Skeletal muscle satellite cell (primary cell): ENCODE measurements at regions not wholly inside any gene's neighbourhood (a gene's known extent, or its start where the extent isn't known, plus 50 kb on each side); places are given as distances from the start of the nearest gene placed in this dataset.
"Not testable (repeated sequence)": the region's sequence is repeated elsewhere in the genome, so short reads cannot be mapped to it uniquely, and the experiment has no call there.

Source experiments
- H3K27me3 ChIP-seq: 2 replicates; pipeline ENCODE4 v1.7.0; 2013; ENCODE audit warnings: low read length; ENCODE audit not compliant: control insufficient read depth, insufficient read depth
- H3K36me3 ChIP-seq: 2 replicates; pipeline ENCODE4 v1.7.0; 2013; ENCODE audit warnings: mild to moderate bottlenecking, control low read depth, low read length; ENCODE audit not compliant: insufficient read depth
- H3K4me1 ChIP-seq: 2 replicates; pipeline ENCODE4 v1.7.0; 2013; ENCODE audit warnings: low read length; ENCODE audit not compliant: control insufficient read depth, insufficient read depth
- H3K4me2 ChIP-seq: 2 replicates; pipeline ENCODE4 v1.7.0; 2013; ENCODE audit warnings: mild to moderate bottlenecking, low read length
- H3K4me3 ChIP-seq: 2 replicates; pipeline ENCODE4 v1.7.0; 2013; ENCODE audit warnings: low read length
- H3K9ac ChIP-seq: 2 replicates; pipeline ENCODE4 v1.7.0; 2013; ENCODE audit warnings: mild to moderate bottlenecking, low read depth, low read length, moderate library complexity
- H3K9me3 ChIP-seq: replicated peaks from 2 replicates; pipeline ENCODE4 v1.7.0; 2013; ENCODE audit warnings: mild to moderate bottlenecking, control low read depth, low read length

- H3K4me1 ChIP-seq: no peaks in the 10 kb centered on the region
- no peak overlapping the region for H3K9ac ChIP-seq
- no peaks in the 10 kb centered on the region for H3K27me3 ChIP-seq
- no peaks in the 10 kb centered on the region for H3K36me3 ChIP-seq
- H3K9me3 ChIP-seq: no peaks in the 10 kb centered on the region
- H3K4me3 ChIP-seq: no peak overlapping the region
- H3K4me2 ChIP-seq: no peak overlapping the region
Measured at GRCh38 chr11:82458761-82459160, 274.9 kb downstream of the FAM181B start.

- Histone ChIP-seq H3K36me3 (no peaks in the 10 kb centered on the region), H3K4me1 (no peaks in the 10 kb centered on the region), H3K4me2 (no peak overlapping the region), H3K9me3 (no peaks in the 10 kb centered on the region), H3K4me3 (no peak overlapping the region), H3K27me3 (no peaks in the 10 kb centered on the region), H3K9ac (no peak overlapping the region)
Measured at GRCh38 chr11:82458147-82458546, 275.5 kb downstream of the FAM181B start.

- no peak overlapping the region for H3K9ac ChIP-seq
- H3K4me1 ChIP-seq: no peaks in the 10 kb centered on the region
- H3K4me3 ChIP-seq: no peak overlapping the region
- H3K4me2 ChIP-seq: no peak overlapping the region
- peaks cover 4% of the 10 kb centered on the region for H3K9me3 ChIP-seq
- H3K27me3 ChIP-seq: no peaks in the 10 kb centered on the region
- H3K36me3 ChIP-seq: no peaks in the 10 kb centered on the region
Measured at GRCh38 chr11:82450996-82451395, 282.7 kb downstream of the FAM181B start.

GRCh38 chr11:82406611-82407010 lies 327.1 kb downstream of the FAM181B start:
- no peaks in the 10 kb centered on the region for H3K4me1 ChIP-seq

GRCh38 chr11:82405421-82405820 lies 328.2 kb downstream of the FAM181B start:
- no peak overlapping the region for H3K4me2 ChIP-seq
- H3K9ac ChIP-seq: no peak overlapping the region
- no peaks in the 10 kb centered on the region for H3K36me3 ChIP-seq
- H3K4me1 ChIP-seq: no peaks in the 10 kb centered on the region
- no peak overlapping the region for H3K4me3 ChIP-seq
- no peaks in the 10 kb centered on the region for H3K27me3 ChIP-seq
- no peaks in the 10 kb centered on the region for H3K9me3 ChIP-seq

More at GRCh38 chr11:82406611-82407010, 327.1 kb downstream of the FAM181B start:
- Histone ChIP-seq H3K27me3 (no peaks in the 10 kb centered on the region), H3K9me3 (no peaks in the 10 kb centered on the region), H3K4me3 (no peak overlapping the region), H3K36me3 (no peaks in the 10 kb centered on the region), H3K4me2 (no peak overlapping the region), H3K9ac (no peak overlapping the region)

- H3K27me3 ChIP-seq: no peaks in the 10 kb centered on the region
- H3K36me3 ChIP-seq: no peaks in the 10 kb centered on the region
- H3K4me3 ChIP-seq: no peak overlapping the region
- no peaks in the 10 kb centered on the region for H3K9me3 ChIP-seq
- H3K4me1 ChIP-seq: no peaks in the 10 kb centered on the region
- H3K4me2 ChIP-seq: no peak overlapping the region
- H3K9ac ChIP-seq: no peak overlapping the region
Measured at GRCh38 chr11:82404981-82405380, 328.7 kb downstream of the FAM181B start.

- Histone ChIP-seq H3K9me3 (no peaks in the 10 kb centered on the region), H3K9ac (no peak overlapping the region), H3K27me3 (no peaks in the 10 kb centered on the region), H3K4me3 (no peak overlapping the region), H3K4me2 (no peak overlapping the region), H3K36me3 (no peaks in the 10 kb centered on the region), H3K4me1 (no peaks in the 10 kb centered on the region)
Measured at GRCh38 chr11:82403640-82404305, 329.9 kb downstream of the FAM181B start.

GRCh38 chr11:82398300-82398815 lies 335.3 kb downstream of the FAM181B start:
- Histone ChIP-seq H3K27me3 (no peaks in the 10 kb centered on the region), H3K4me1 (no peaks in the 10 kb centered on the region), H3K36me3 (no peaks in the 10 kb centered on the region), H3K9me3 (peaks cover 4% of the 10 kb centered on the region), H3K4me3 (no peak overlapping the region), H3K9ac (no peak overlapping the region), H3K4me2 (no peak overlapping the region)

- not testable (repeated sequence) for H3K27me3 ChIP-seq, H3K9me3 ChIP-seq, H3K4me1 ChIP-seq, H3K4me2 ChIP-seq, H3K36me3 ChIP-seq, H3K4me3 ChIP-seq, H3K9ac ChIP-seq
Measured at GRCh38 chr11:82396639-82397038, 337.0 kb downstream of the FAM181B start.

- Histone ChIP-seq H3K4me3 (no peak overlapping the region), H3K9ac (no peak overlapping the region), H3K4me2 (no peak overlapping the region), H3K4me1 (no peaks in the 10 kb centered on the region), H3K36me3 (no peaks in the 10 kb centered on the region), H3K27me3 (no peaks in the 10 kb centered on the region), H3K9me3 (no peaks in the 10 kb centered on the region)
Measured at GRCh38 chr11:82384308-82384707, 349.4 kb downstream of the FAM181B start.

- Histone ChIP-seq H3K9ac (no peak overlapping the region), H3K36me3 (no peaks in the 10 kb centered on the region), H3K4me1 (no peaks in the 10 kb centered on the region), H3K9me3 (peaks cover 6% of the 10 kb centered on the region), H3K4me2 (no peak overlapping the region), H3K27me3 (no peaks in the 10 kb centered on the region), H3K4me3 (no peak overlapping the region)
Measured at GRCh38 chr11:82373781-82374542, 359.7 kb downstream of the FAM181B start.

- Histone ChIP-seq H3K4me1 (no peaks in the 10 kb centered on the region), H3K4me2 (no peak overlapping the region), H3K9me3 (peaks cover 3% of the 10 kb centered on the region), H3K9ac (no peak overlapping the region), H3K36me3 (no peaks in the 10 kb centered on the region), H3K27me3 (no peaks in the 10 kb centered on the region), H3K4me3 (no peak overlapping the region)
Measured at GRCh38 chr11:82365351-82365750, 368.3 kb downstream of the FAM181B start.
